PC-3 (cell line): ENCODE measurements at regions not wholly inside any gene's neighbourhood (a gene's known extent, or its start where the extent isn't known, plus 50 kb on each side); places are given as distances from the start of the nearest gene placed in this dataset.

Experiments
- ATAC-seq: fragments of 200-7000 bp; cut with Tn5 transposase; 2 replicates; pipeline ENCODE4 v1.9.1; 2020; ENCODE audit warnings: mild to moderate bottlenecking, moderate library complexity
- BruUV-seq: library from RNA; stranded (reverse); fragments of 400-500 nt; replicated peaks from 2 replicates; lab custom pipeline; 2021; lab: Mats Ljungman, UMichigan
- CTCF ChIA-PET: fragments of 300-600 bp; sonication (Branson Sonifier 250); formaldehyde crosslinking; loops from one replicate; lab custom pipeline; 2022; ENCODE audit warnings: antibody characterized with exemption; lab: Charles Lee
- POLR2A ChIA-PET: fragments of 300-600 bp; sonication (Branson Sonifier 250); formaldehyde crosslinking; loops from one replicate; lab custom pipeline; 2022; ENCODE audit warnings: antibody characterized with exemption; ENCODE audit not compliant: unreplicated experiment; lab: Charles Lee
- DNase-seq: peaks from one replicate; pipeline ENCODE4 v3.0.0-alpha.2; 2015
- H2AFZ ChIP-seq: fragments of 300-600 bp; sonication (generic); 2 replicates; pipeline ENCODE4 v1.6.0; 2016; ENCODE audit warnings: antibody characterized with exemption, low read length
- H3F3A ChIP-seq: fragments of 300-600 bp; sonication (generic); one replicate; pipeline ENCODE4 v1.6.0; 2017; ENCODE audit warnings: antibody characterized with exemption, low read length, control low read depth, mild to moderate bottlenecking; ENCODE audit not compliant: unreplicated experiment
- H3K27ac ChIP-seq: fragments of 300-600 bp; sonication (generic); 2 replicates; pipeline ENCODE4 v1.5.1; 2016; ENCODE audit warnings: mild to moderate bottlenecking, low read length
- H3K27me3 ChIP-seq: fragments of 300-600 bp; sonication (generic); 2 replicates; pipeline ENCODE4 v1.6.1; 2016; ENCODE audit warnings: low read length, mixed read lengths
- H3K36me3 ChIP-seq: fragments of 300-600 bp; sonication (generic); 2 replicates; pipeline ENCODE4 v1.6.1; 2016; ENCODE audit warnings: low read depth, mixed run types, low read length, mixed read lengths
- H3K4me1 ChIP-seq: fragments of 300-600 bp; sonication (generic); 2 replicates; pipeline ENCODE4 v1.5.1; 2016; ENCODE audit warnings: low read length; ENCODE audit not compliant: insufficient read depth
- H3K4me2 ChIP-seq: fragments of 300-600 bp; sonication (generic); 2 replicates; pipeline ENCODE4 v1.6.0; 2016; ENCODE audit warnings: low read length
- H3K4me3 ChIP-seq: fragments of 300-600 bp; sonication (generic); 2 replicates; pipeline ENCODE4 v1.5.1; 2016; ENCODE audit warnings: mild to moderate bottlenecking, low read length, mixed read lengths
- H3K79me2 ChIP-seq: fragments of 300-600 bp; sonication (generic); 2 replicates; pipeline ENCODE4 v1.6.1; 2017; ENCODE audit warnings: low read length, mixed read lengths
- H3K9ac ChIP-seq: fragments of 300-600 bp; sonication (generic); 2 replicates; pipeline ENCODE4 v1.6.0; 2016; ENCODE audit warnings: mild to moderate bottlenecking, low read length
- H3K9me2 ChIP-seq: fragments of 300-600 bp; sonication (generic); replicated peaks from 2 replicates; pipeline ENCODE4 v1.6.1; 2016; ENCODE audit warnings: mixed run types, low read length, mixed read lengths
- H3K9me3 ChIP-seq: fragments of 300-600 bp; sonication (generic); 2 replicates; pipeline ENCODE4 v1.6.1; 2016; ENCODE audit warnings: low read length, mixed read lengths
- H4K20me1 ChIP-seq: fragments of 300-600 bp; sonication (generic); 2 replicates; pipeline ENCODE4 v1.6.1; 2016; ENCODE audit warnings: low read length, mixed read lengths
- CTCF ChIP-seq: fragments of 300-600 bp; sonication (generic); conservative IDR thresholded peaks from 2 replicates; pipeline ENCODE4 v1.5.1; 2017; ENCODE audit warnings: antibody characterized with exemption, low read depth, mild to moderate bottlenecking, low read length
- EZH2 ChIP-seq: fragments of 300-600 bp; sonication (generic); IDR thresholded peaks from one replicate; pipeline ENCODE4 v1.6.1; 2017; ENCODE audit warnings: antibody characterized with exemption, mild to moderate bottlenecking, low read length; ENCODE audit not compliant: unreplicated experiment
- EZH2phosphoT487 ChIP-seq: fragments of 300-600 bp; sonication (generic); IDR thresholded peaks from 2 replicates; pipeline ENCODE4 v1.6.1; 2018; ENCODE audit warnings: mild to moderate bottlenecking, antibody characterized with exemption, low read length, borderline replicate concordance
- intact Hi-C: fragments of 100-400 bp; cut with micrococcal nuclease; formaldehyde crosslinking; loops from 2 replicates; pipeline ENCODE4 v1.9.0; 2023

- no TSS peak for BruUV-seq
- CTCF ChIA-PET, result no interaction called here
- no peak overlapping the region for H3K9ac ChIP-seq
Measured at GRCh38 chr4:180525523-180526077, 1717.6 kb upstream of the TENM3 start.

GRCh38 chr4:180528003-180528402 lies 1715.2 kb upstream of the TENM3 start:
- TF ChIP-seq CTCF, result no peak
- no peak for TF ChIP-seq EZH2
- TF ChIP-seq EZH2phosphoT487, result no peak
- Histone ChIP-seq H3K27ac (no peak overlapping the region), H3K4me2 (no peak overlapping the region), H3K4me3 (no peak overlapping the region), H3K27me3 (no peaks in the 10 kb centered on the region), H3K36me3 (no peaks in the 10 kb centered on the region), H3K4me1 (no peaks in the 10 kb centered on the region), H2AFZ (no peak overlapping the region), H3K9me3 (no peaks in the 10 kb centered on the region), H3K79me2 (no peaks in the 10 kb centered on the region), H3K9me2 (no peaks in the 10 kb centered on the region), H3F3A (no peaks in the 10 kb centered on the region), H4K20me1 (no peaks in the 10 kb centered on the region), H3K9ac (no peak overlapping the region)
- POLR2A ChIA-PET, result no interaction called here
- DNase-seq (peak; percentile 7), ATAC-seq (no peak)
- CTCF ChIA-PET, result no interaction called here
- BruUV-seq, result no TSS peak
- intact Hi-C loops, result no loop called here

More at GRCh38 chr4:180525523-180526077, 1717.6 kb upstream of the TENM3 start:
- no peak overlapping the region for H3K27ac ChIP-seq
- no peak overlapping the region for H3K4me3 ChIP-seq
- ATAC-seq (no peak), DNase-seq (no peak)
- 0 out of 2 replicates have a peak, but pooled peaks cover 4% of the 10 kb centered on the region for H3K27me3 ChIP-seq
- H3K9me2 ChIP-seq, result no peaks in the 10 kb centered on the region
- no peaks in the 10 kb centered on the region for H3K4me1 ChIP-seq
- no peaks in the 10 kb centered on the region for H3K9me3 ChIP-seq
- intact Hi-C loops, result no loop called here
- no peaks in the 10 kb centered on the region for H3K79me2 ChIP-seq
- no peaks in the 10 kb centered on the region for H3K36me3 ChIP-seq
- TF ChIP-seq EZH2, result no peak
- no peak for TF ChIP-seq EZH2phosphoT487
- no peak for TF ChIP-seq CTCF
- POLR2A ChIA-PET, result no interaction called here
- no peak overlapping the region for H2AFZ ChIP-seq
- no peak overlapping the region for H3K4me2 ChIP-seq
- H4K20me1 ChIP-seq, result no peaks in the 10 kb centered on the region
- no peaks in the 10 kb centered on the region for H3F3A ChIP-seq

- H3K4me2 ChIP-seq, result no peak overlapping the region
- no peaks in the 10 kb centered on the region for H3F3A ChIP-seq
- intact Hi-C loops, result no loop called here
- H4K20me1 ChIP-seq, result no peaks in the 10 kb centered on the region
- no peak for DNase-seq
- no peaks in the 10 kb centered on the region for H3K4me1 ChIP-seq
- H3K27ac ChIP-seq, result no peak overlapping the region
- no peak for ATAC-seq
- H2AFZ ChIP-seq, result no peak overlapping the region
- TF ChIP-seq EZH2 (no peak), CTCF (no peak), EZH2phosphoT487 (no peak)
- H3K9me2 ChIP-seq, result no peaks in the 10 kb centered on the region
- no TSS peak for BruUV-seq
- no peak overlapping the region for H3K9ac ChIP-seq
- H3K4me3 ChIP-seq, result no peak overlapping the region
- peaks cover 5% of the 10 kb centered on the region; the same call in 1 of the 2 replicates for H3K27me3 ChIP-seq
- H3K9me3 ChIP-seq, result no peaks in the 10 kb centered on the region
- ChIA-PET POLR2A (no interaction called here), CTCF (no interaction called here)
- no peaks in the 10 kb centered on the region for H3K79me2 ChIP-seq
- H3K36me3 ChIP-seq, result no peaks in the 10 kb centered on the region
Measured at GRCh38 chr4:180530787-180531186, 1712.4 kb upstream of the TENM3 start.
